GM21515 (cell line): ENCODE measurements at regions not wholly inside any gene's neighbourhood (a gene's known extent, or its start where the extent isn't known, plus 50 kb on each side); places are given as distances from the start of the nearest gene placed in this dataset.
"Not testable (repeated sequence)": the region's sequence is repeated elsewhere in the genome, so short reads cannot be mapped to it uniquely, and the experiment has no call there.

Source experiments
- ATAC-seq: cut with Tn5 transposase; IDR thresholded peaks from one replicate; pipeline ENCODE4 v1.9.1; 2021; ENCODE audit not compliant: unreplicated experiment

GRCh38 chr1:149695066-149695465 is 87.4 kb upstream of the FCGR1A start:
- not testable (repeated sequence) for ATAC-seq

- ATAC-seq = not testable (repeated sequence)
These were observed 82.3 kb upstream of the FCGR1A start for GRCh38 chr1:149700220-149700619.

- ATAC-seq = not testable (repeated sequence)
These were observed 81.6 kb upstream of the FCGR1A start for GRCh38 chr1:149700677-149701567.

- ATAC-seq = peak; percentile 84
These were observed 74.2 kb upstream of the FCGR1A start for GRCh38 chr1:149708192-149708853.

- ATAC-seq = not testable (repeated sequence)
These were observed 70.8 kb upstream of the FCGR1A start for GRCh38 chr1:149711651-149712050.

- ATAC-seq = not testable (repeated sequence)
These were observed 70.2 kb upstream of the FCGR1A start for GRCh38 chr1:149712154-149712927.

GRCh38 chr1:149713513-149713912 is 69.0 kb upstream of the FCGR1A start:
- not testable (repeated sequence) for ATAC-seq

GRCh38 chr1:149713952-149714351 is 68.5 kb upstream of the FCGR1A start:
- ATAC-seq = not testable (repeated sequence)

- not testable (repeated sequence) for ATAC-seq
These were observed 57.7 kb upstream of the FCGR1A start for GRCh38 chr1:149724618-149725302.

- not testable (repeated sequence) for ATAC-seq
These were observed 55.8 kb upstream of the FCGR1A start for GRCh38 chr1:149726688-149727087.

- ATAC-seq = not testable (repeated sequence)
These were observed 53.9 kb upstream of the FCGR1A start for GRCh38 chr1:149728598-149728997.
